Upper lobe of left lung (tissue), 4 donors: ENCODE measurements at regions not wholly inside any gene's neighbourhood (a gene's known extent, or its start where the extent isn't known, plus 50 kb on each side); places are given as distances from the start of the nearest gene placed in this dataset.

Experiments used
- CTCF ChIP-seq, 6 experiments: fragments of 450-650 bp in 4 of 6; fragments of 200-600 bp in 2 of 6; sonication (generic) in 2 of 6; IDR thresholded peaks; one replicate each; pipeline ENCODE4 v1.5.1; 2016 to 2019; ENCODE audit warnings: antibody characterized with exemption in 6 of 6
- EP300 ChIP-seq, 4 donors: sonication (generic); formaldehyde crosslinking; IDR thresholded peaks; one replicate each; pipeline ENCODE4 v1.5.1; 2017; ENCODE audit warnings: antibody characterized with exemption in 4 of 4, control low read depth in 2 of 4
- POLR2A ChIP-seq, 4 donors: fragments of 450-650 bp; IDR thresholded peaks; one replicate each; pipeline ENCODE4 v1.5.1; 2016 to 2017; ENCODE audit warnings: antibody characterized with exemption in 4 of 4, mild to moderate bottlenecking in 2 of 4
- POLR2AphosphoS5 ChIP-seq, 2 donors: sonication (generic); formaldehyde crosslinking; IDR thresholded peaks; one replicate each; pipeline ENCODE4 v1.5.1; 2017; ENCODE audit warnings: antibody characterized with exemption in 2 of 2

GRCh38 chr10:128863823-128864405 is 603.1 kb upstream of the MGMT start:
- TF ChIP-seq POLR2A (IDR thresholded peaks at IDR 0.05) = no peak
- TF ChIP-seq CTCF (IDR thresholded peaks at IDR 0.05) = no peak
- no peak for TF ChIP-seq EP300 (IDR thresholded peaks at IDR 0.05)
- no peak for TF ChIP-seq POLR2AphosphoS5 (IDR thresholded peaks at IDR 0.05)
